ENCODE measurements at regions not wholly inside any gene's neighbourhood (a gene's known extent, or its start where the extent isn't known, plus 50 kb on each side); places are given as distances from the start of the nearest gene placed in this dataset.

GRCh38 chr10:128839701-128840100, 627.3 kb upstream of the MGMT start:
- no peak for DNase-seq

- no peak for DNase-seq
Observed at GRCh38 chr10:128843972-128844371, 623.1 kb upstream of the MGMT start.

GRCh38 chr10:128846927-128847326, 620.1 kb upstream of the MGMT start:
- no peak for DNase-seq

- no peak for DNase-seq
Observed at GRCh38 chr10:128848810-128849209, 618.2 kb upstream of the MGMT start.

GRCh38 chr10:128850647-128851046, 616.4 kb upstream of the MGMT start:
- DNase-seq = no peak

- DNase-seq = no peak
Observed at GRCh38 chr10:128851281-128851680, 615.8 kb upstream of the MGMT start.

- no peak for DNase-seq
Observed at GRCh38 chr10:128851726-128852125, 615.3 kb upstream of the MGMT start.

GRCh38 chr10:128852449-128852848, 614.6 kb upstream of the MGMT start:
- DNase-seq = no peak

- no peak for DNase-seq
Observed at GRCh38 chr10:128852902-128853301, 614.1 kb upstream of the MGMT start.

- no peak for DNase-seq
Observed at GRCh38 chr10:128853537-128853936, 613.5 kb upstream of the MGMT start.

GRCh38 chr10:128854204-128854603, 612.8 kb upstream of the MGMT start:
- no peak for DNase-seq

GRCh38 chr10:128854963-128855362, 612.1 kb upstream of the MGMT start:
- DNase-seq = peak in 52 of 56 donors; percentile 4 to 80 (median 58)

GRCh38 chr10:128855618-128856428, 611.2 kb upstream of the MGMT start:
- no peak for DNase-seq

GRCh38 chr10:128859738-128860386, 607.2 kb upstream of the MGMT start:
- DNase-seq = peak in 1 of 56 donors; percentile 37

- DNase-seq = no peak
Observed at GRCh38 chr10:128860574-128860973, 606.5 kb upstream of the MGMT start.

- DNase-seq = no peak
Observed at GRCh38 chr10:128861018-128861901, 605.8 kb upstream of the MGMT start.

GRCh38 chr10:128863411-128863810, 603.6 kb upstream of the MGMT start:
- DNase-seq = no peak

GRCh38 chr10:128863823-128864405, 603.1 kb upstream of the MGMT start:
- no peak for DNase-seq

GRCh38 chr10:128864554-128865295, 602.3 kb upstream of the MGMT start:
- DNase-seq = no peak

GRCh38 chr10:128865436-128866195, 601.4 kb upstream of the MGMT start:
- no peak for DNase-seq
